Adipocyte (in vitro differentiated cells): ENCODE measurements at regions not wholly inside any gene's neighbourhood (a gene's known extent, or its start where the extent isn't known, plus 50 kb on each side); places are given as distances from the start of the nearest gene placed in this dataset.

Experiments
- DNase-seq: peaks from one replicate; pipeline ENCODE4 v3.0.0-alpha.2; 2015; ENCODE audit warnings: low read depth
- H3K27me3 ChIP-seq: replicated peaks from 2 replicates; pipeline ENCODE4 v1.7.0; 2013; ENCODE audit warnings: mild to moderate bottlenecking, low read length, moderate library complexity; ENCODE audit not compliant: control insufficient read depth, insufficient read depth
- H3K36me3 ChIP-seq: 2 replicates; pipeline ENCODE4 v1.7.0; 2013; ENCODE audit warnings: low read length, mild to moderate bottlenecking, moderate library complexity; ENCODE audit not compliant: control insufficient read depth, insufficient read depth, severe bottlenecking
- H3K4me1 ChIP-seq: 2 replicates; pipeline ENCODE4 v1.7.0; 2013; ENCODE audit warnings: mild to moderate bottlenecking, low read length, moderate library complexity; ENCODE audit not compliant: control insufficient read depth, insufficient read depth
- H3K4me3 ChIP-seq: 2 replicates; pipeline ENCODE4 v1.7.0; 2013; ENCODE audit warnings: mild to moderate bottlenecking, low read length, moderate library complexity
- H3K9ac ChIP-seq: 2 replicates; pipeline ENCODE4 v1.7.0; 2013; ENCODE audit warnings: mild to moderate bottlenecking, low read length, moderate library complexity
- H3K9me3 ChIP-seq: 2 replicates; pipeline ENCODE4 v1.7.0; 2013; ENCODE audit warnings: mild to moderate bottlenecking, low read length, moderate library complexity; ENCODE audit not compliant: control insufficient read depth

DNA sequence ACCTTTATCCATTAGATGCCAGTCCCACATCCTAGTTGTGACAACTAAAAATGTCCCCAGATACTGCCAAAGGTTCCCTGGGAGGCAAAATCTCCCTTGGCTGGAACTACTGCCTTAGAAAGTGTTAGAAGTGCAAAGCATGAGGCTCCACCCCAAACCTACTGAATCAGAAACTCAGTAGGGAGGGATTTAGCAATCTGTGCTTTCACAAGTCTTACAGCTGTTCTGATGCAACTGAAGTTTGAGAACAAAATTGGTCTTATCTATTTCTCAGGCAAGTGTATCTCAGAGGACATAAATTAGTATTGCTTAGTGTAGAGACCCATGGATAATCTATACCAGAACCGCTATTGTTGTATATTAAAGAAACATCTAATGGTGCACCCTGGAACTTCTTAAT, 70.2 kb downstream of the CLDN1 start:
- no peaks in the 10 kb centered on the region for H3K36me3 ChIP-seq

DNA sequence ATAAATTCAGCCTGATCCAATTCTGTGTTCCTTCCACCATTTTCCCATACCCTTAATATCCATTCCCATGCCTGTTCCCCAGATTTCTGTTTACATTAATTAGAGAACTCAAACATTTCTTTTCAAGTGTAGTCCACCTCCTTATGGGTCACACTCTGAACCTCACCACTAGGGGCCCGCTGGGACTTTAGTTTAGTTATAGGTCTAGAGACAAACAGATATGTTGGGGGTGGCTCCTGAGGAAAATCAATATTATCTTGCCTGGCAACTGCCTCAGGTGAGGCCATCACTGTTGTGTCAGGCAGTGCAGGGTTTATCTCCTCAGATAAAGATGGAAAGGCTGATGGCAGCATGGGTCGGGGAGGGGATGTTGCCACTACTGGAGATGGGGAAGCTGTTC, 72.8 kb downstream of the CLDN1 start:
- H3K9ac ChIP-seq: no peak overlapping the region
- DNase-seq: no peak
- peaks cover 15% of the 10 kb centered on the region for H3K9me3 ChIP-seq
- no peaks in the 10 kb centered on the region for H3K36me3 ChIP-seq
- peaks cover 13% of the 10 kb centered on the region for H3K4me1 ChIP-seq
- no peaks in the 10 kb centered on the region for H3K27me3 ChIP-seq
- H3K4me3 ChIP-seq: no peak overlapping the region

More for the DNA sequence above, 70.2 kb downstream of the CLDN1 start:
- Histone ChIP-seq H3K4me3 (no peak overlapping the region), H3K9me3 (no peaks in the 10 kb centered on the region), H3K4me1 (peaks cover 13% of the 10 kb centered on the region), H3K27me3 (no peaks in the 10 kb centered on the region), H3K9ac (no peak overlapping the region)
- DNase-seq: peak; percentile 94

DNA sequence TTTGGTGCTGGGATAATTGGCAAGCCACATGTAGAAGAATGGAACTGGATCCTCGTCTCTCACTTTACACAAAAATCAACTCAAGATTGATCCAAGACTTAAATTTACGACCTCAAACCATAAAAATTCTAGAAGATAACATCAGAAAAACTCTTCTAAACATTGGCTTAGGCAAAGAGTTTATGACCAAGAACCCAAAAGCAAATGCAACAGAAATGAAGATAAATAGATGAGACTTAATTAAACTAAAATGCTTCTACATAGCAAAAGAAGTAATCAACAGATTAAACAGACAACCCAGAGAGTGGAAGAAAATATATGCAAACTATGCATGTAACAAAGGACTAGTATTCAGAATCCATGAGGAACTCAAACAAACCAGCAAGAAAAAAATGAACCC, 80.1 kb downstream of the CLDN1 start:
- DNase-seq: no peak
- no peak overlapping the region for H3K4me3 ChIP-seq
- H3K9ac ChIP-seq: no peak overlapping the region
- H3K36me3 ChIP-seq: no peaks in the 10 kb centered on the region
- peaks cover 32% of the 10 kb centered on the region for H3K9me3 ChIP-seq
- H3K4me1 ChIP-seq: no peaks in the 10 kb centered on the region
- H3K27me3 ChIP-seq: no peaks in the 10 kb centered on the region

DNA sequence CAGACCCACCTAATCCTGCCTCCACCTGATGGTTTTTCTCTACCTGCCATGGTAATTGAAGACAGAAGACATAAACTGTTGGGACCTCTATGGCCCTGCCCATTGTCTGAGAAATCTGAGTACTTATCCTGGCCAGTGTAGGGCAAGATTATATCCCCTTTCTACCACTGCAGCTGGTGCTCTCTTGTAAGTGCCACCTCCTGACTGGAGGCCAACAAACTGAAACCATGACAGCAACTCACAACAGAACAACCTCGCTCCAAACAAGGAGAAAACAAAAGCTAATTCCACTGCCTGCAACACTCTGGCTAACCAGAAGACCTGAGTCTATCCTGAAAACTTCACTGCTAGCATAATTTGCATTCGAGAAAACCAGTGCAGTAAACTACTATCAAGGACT, 82.9 kb downstream of the CLDN1 start:
- H3K27me3 ChIP-seq: no peaks in the 10 kb centered on the region
- H3K4me1 ChIP-seq: no peaks in the 10 kb centered on the region
- H3K4me3 ChIP-seq: no peak overlapping the region
- H3K9me3 ChIP-seq: peaks cover 16% of the 10 kb centered on the region
- no peaks in the 10 kb centered on the region for H3K36me3 ChIP-seq
- DNase-seq: no peak
- H3K9ac ChIP-seq: no peak overlapping the region

DNA sequence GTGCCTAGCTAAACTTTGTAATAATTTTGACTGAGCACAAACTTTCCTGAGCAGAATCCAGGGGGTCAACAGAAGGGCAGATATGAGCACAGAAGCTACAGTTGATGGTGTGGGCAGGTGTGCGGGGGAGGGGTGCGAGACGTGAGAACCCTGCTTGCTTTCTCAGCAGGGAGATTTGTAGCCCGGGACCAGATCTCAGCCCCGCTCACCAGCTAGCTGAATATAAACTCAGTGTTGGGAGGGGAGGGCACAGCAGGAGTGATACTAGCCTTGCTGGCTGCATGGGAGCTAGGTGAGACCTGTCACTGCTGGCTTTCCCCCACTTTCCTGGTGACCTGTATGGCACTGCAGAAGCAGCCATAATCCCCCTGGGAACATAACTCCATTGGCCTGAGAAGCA, 83.4 kb downstream of the CLDN1 start:
- DNase-seq: no peak
- Histone ChIP-seq H3K4me1 (no peaks in the 10 kb centered on the region), H3K9me3 (peaks cover 16% of the 10 kb centered on the region), H3K27me3 (no peaks in the 10 kb centered on the region), H3K36me3 (no peaks in the 10 kb centered on the region), H3K9ac (no peak overlapping the region), H3K4me3 (no peak overlapping the region)

DNA sequence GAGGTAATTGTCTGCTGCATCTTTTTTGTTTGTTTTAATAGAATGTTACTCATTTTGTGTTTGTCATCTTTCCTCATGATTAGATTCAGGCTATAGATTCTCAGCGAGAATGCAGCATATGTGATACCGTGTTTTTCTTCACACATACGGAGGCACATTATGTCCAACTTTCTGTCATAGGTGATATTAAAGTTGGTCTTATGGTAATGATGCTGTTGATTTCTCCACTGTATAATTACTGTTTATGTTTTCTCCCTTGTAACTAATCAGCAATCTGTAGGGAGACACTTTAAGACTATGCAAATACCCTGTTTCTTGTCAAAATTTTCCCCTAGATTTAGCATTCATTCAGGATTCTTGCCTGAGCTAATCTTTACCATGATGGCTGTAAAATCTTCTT, 87.6 kb downstream of the CLDN1 start:
- Histone ChIP-seq H3K27me3 (no peaks in the 10 kb centered on the region), H3K36me3 (no peaks in the 10 kb centered on the region)
- no peak for DNase-seq

DNA sequence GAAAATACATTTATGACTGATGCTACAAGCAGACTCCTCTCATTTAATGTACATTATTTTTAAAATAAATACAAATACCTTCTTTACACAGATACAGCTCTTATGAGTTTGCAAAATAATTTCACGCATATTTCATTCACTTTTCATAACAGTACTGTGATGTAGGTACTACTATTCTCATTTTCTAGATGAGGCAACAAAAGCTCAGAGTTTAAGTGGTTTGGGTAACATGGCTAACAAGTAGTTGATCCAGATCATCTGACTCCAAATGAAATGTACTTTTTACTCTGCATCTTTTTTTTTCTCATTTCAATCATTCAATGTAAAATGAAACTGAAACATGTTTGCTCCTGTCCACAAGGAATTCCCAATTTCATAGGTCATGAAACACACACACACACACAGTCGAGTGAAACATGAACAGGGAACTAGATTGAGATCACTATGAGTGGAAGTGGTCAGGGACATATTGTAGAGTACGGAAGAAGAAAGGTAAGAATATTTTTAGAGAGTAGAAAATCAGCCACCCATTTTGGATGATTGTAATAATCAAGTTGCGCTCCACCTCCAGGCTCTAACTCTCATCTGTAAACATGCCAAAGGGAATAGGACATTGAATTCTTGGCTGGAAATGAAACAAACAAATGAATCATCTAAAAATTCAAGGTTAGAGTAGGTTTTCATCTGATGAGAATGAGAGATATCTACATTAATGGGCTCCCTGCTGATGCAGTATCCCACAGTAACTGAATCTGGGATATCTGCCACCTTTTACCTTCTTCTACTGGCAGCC, 92.4 kb downstream of the CLDN1 start:
- Histone ChIP-seq H3K27me3 (no peaks in the 10 kb centered on the region), H3K9me3 (no peaks in the 10 kb centered on the region), H3K4me3 (no peak overlapping the region), H3K9ac (no peak overlapping the region), H3K4me1 (peaks cover 4% of the 10 kb centered on the region), H3K36me3 (no peaks in the 10 kb centered on the region)
- peak; percentile 21 for DNase-seq

More for the DNA sequence above, 87.6 kb downstream of the CLDN1 start:
- H3K4me1 ChIP-seq: peaks cover 4% of the 10 kb centered on the region
- no peak overlapping the region for H3K4me3 ChIP-seq
- H3K9me3 ChIP-seq: no peaks in the 10 kb centered on the region
- H3K9ac ChIP-seq: no peak overlapping the region

DNA sequence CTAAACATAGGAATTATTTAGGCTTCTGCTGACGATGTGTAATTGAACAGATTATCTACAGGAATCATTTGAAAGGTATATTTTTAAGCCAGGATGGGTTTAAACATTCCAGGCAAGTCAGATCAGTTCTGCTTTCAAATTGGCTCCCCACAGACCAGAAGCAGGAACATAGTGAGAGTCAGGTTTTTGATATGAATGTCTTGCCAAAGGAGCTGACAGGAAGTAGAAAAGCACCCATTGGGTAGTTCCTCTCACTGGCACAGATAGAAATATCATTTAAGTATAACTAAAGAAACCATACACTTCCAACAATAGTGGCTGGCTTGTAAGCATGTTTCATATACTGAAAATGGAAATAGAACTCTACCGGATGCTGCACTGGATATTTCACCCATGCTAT, 95.2 kb downstream of the CLDN1 start:
- DNase-seq: no peak

DNA sequence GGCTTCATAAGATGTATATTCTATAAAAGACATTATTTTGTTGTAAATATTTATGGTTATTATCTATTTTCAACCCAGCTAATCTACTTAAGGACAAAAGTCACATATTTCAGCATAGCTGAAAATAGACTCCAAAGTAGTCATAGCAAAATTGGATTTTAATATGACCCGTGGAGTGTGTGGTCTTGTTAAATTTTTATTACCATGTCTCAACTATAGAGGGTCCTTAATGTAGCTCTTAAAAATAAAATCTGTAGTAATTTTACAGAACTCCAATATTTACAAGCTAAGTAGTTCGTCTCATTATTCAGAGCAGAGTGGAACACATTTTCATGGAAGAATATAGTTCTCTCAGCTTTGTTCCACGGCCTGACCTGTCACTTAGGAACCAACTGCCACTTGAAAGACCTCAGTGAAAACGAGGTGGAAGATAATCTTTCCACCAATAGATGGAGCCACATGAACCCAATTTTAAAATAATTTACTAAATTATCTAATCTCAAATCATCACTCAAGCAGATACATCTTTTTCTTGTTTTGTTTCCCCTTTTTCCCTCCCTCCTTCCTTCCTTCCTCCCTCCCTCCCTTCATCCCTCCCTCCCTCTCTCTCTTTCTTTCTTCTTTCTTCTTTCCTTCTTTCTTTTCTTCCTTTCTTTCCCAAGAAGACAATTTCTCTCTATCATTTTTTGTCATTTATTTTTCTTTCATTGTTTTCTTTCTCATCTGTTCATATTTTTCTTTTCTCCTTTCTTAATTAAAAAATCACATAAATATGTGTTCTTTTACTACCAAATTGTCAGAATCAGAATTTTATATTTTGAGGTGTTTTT, 97.2 kb downstream of the CLDN1 start:
- Histone ChIP-seq H3K9me3 (peaks cover 7% of the 10 kb centered on the region), H3K27me3 (no peaks in the 10 kb centered on the region), H3K36me3 (no peaks in the 10 kb centered on the region), H3K9ac (no peak overlapping the region), H3K4me1 (peaks cover 17% of the 10 kb centered on the region), H3K4me3 (no peak overlapping the region)
- peak; percentile 77 for DNase-seq

More for the DNA sequence above, 95.2 kb downstream of the CLDN1 start:
- H3K9me3 ChIP-seq: no peaks in the 10 kb centered on the region
- peaks cover 14% of the 10 kb centered on the region for H3K4me1 ChIP-seq
- H3K4me3 ChIP-seq: no peak overlapping the region
- no peaks in the 10 kb centered on the region for H3K27me3 ChIP-seq
- no peaks in the 10 kb centered on the region for H3K36me3 ChIP-seq
- H3K9ac ChIP-seq: no peak overlapping the region

DNA sequence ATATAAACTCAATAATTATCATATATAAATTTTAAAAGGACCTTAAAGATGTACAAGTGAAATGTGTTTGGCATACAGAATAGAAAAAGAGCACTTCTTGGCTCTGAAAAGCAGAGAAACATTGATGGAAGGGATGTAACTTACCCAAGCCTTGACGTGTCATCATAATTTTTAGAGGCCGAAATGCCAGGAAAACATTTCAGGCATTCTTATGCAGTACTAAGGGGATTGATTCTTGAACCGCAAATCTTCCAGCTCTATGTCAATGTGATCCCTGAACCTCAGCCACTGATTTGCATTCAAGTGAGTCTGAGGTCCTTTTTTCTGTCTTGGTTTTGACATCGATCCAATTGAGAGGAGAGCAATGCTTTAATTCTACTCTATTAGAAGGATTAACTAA, 97.8 kb downstream of the CLDN1 start:
- no peak overlapping the region for H3K4me3 ChIP-seq
- DNase-seq: no peak
- no peak overlapping the region for H3K9ac ChIP-seq
- H3K36me3 ChIP-seq: no peaks in the 10 kb centered on the region
- H3K4me1 ChIP-seq: peaks cover 17% of the 10 kb centered on the region
- peaks cover 10% of the 10 kb centered on the region for H3K9me3 ChIP-seq
- no peaks in the 10 kb centered on the region for H3K27me3 ChIP-seq

DNA sequence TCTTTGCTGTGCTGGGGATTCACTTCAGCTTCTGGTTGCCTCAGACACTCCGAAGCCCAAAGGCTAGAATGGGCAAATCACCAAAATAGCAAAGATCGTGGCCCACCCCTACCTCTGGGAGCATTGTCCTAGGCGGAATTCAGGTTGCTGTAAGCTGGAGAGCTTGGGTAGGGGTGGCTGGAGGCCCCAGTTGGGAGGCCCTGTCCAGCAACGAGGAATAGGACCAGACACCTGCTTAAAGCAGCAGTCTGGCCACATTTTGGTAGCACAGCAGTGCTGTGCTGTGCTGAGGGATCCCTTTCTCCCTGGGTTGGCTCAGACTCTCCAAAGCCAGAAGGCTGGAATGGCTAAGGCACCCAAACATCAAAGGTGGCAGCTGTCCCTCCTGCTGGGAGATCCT, 99.3 kb downstream of the CLDN1 start:
- H3K36me3 ChIP-seq: no peaks in the 10 kb centered on the region
- DNase-seq: no peak

More for the DNA sequence above, 99.3 kb downstream of the CLDN1 start:
- peaks cover 10% of the 10 kb centered on the region for H3K9me3 ChIP-seq
- no peak overlapping the region for H3K9ac ChIP-seq
- no peak overlapping the region for H3K4me3 ChIP-seq
- H3K27me3 ChIP-seq: no peaks in the 10 kb centered on the region
- peaks cover 17% of the 10 kb centered on the region for H3K4me1 ChIP-seq
